Activated CD8-positive, alpha-beta memory T cell treated with anti-CD3 and anti-CD28 coated beads for 36 hours (primary cell): ENCODE measurements at regions not wholly inside any gene's neighbourhood (a gene's known extent, or its start where the extent isn't known, plus 50 kb on each side); places are given as distances from the start of the nearest gene placed in this dataset.
"Not testable (repeated sequence)": the region's sequence is repeated elsewhere in the genome, so short reads cannot be mapped to it uniquely, and the experiment has no call there.

Source experiments
- CTCF ChIA-PET: fragments of 350-600 bp; sonication (Branson Sonifier 250); formaldehyde crosslinking; loops from one replicate; lab custom pipeline; 2021; ENCODE audit warnings: antibody characterized with exemption; lab: Charles Lee
- POLR2A ChIA-PET: fragments of 350-600 bp; sonication (Branson Sonifier 250); formaldehyde crosslinking; loops from one replicate; lab custom pipeline; 2021; ENCODE audit warnings: antibody characterized with exemption; lab: Charles Lee

GRCh38 chr2:128607911-128608506 is 289.3 kb upstream of the HS6ST1 start:
- CTCF ChIA-PET = no interaction called here
- POLR2A ChIA-PET = no interaction called here

GRCh38 chr2:128608921-128609880 is 290.5 kb upstream of the HS6ST1 start:
- ChIA-PET CTCF (no interaction called here), POLR2A (no interaction called here)

GRCh38 chr2:128610496-128610895 is 291.8 kb upstream of the HS6ST1 start:
- POLR2A ChIA-PET = no interaction called here
- CTCF ChIA-PET = no interaction called here

GRCh38 chr2:128611421-128612320 is 293.0 kb upstream of the HS6ST1 start:
- ChIA-PET CTCF (no interaction called here), POLR2A (no interaction called here)

GRCh38 chr2:128612628-128613027 is 294.0 kb upstream of the HS6ST1 start:
- CTCF ChIA-PET = no interaction called here
- POLR2A ChIA-PET = no interaction called here

- ChIA-PET POLR2A (no interaction called here), CTCF (no interaction called here)
Measured at GRCh38 chr2:128613351-128613750, 294.7 kb upstream of the HS6ST1 start.

GRCh38 chr2:128613876-128614275 is 295.2 kb upstream of the HS6ST1 start:
- CTCF ChIA-PET = interaction anchor here (0.5 kb wide), 1 partner anchor 44 kb away, joined by 4 read pairs; no protein-coding TSS in a partner anchor
- POLR2A ChIA-PET = no interaction called here

- POLR2A ChIA-PET, CTCF ChIA-PET: not testable (repeated sequence)
Measured at GRCh38 chr2:128614907-128615306, 296.2 kb upstream of the HS6ST1 start.

- CTCF ChIA-PET = no interaction called here
Measured at GRCh38 chr2:128615571-128615970, 296.9 kb upstream of the HS6ST1 start.

GRCh38 chr2:128617029-128617590 is 298.4 kb upstream of the HS6ST1 start:
- POLR2A ChIA-PET = no interaction called here

More at GRCh38 chr2:128615571-128615970, 296.9 kb upstream of the HS6ST1 start:
- POLR2A ChIA-PET = no interaction called here

GRCh38 chr2:128617661-128618060 is 299.0 kb upstream of the HS6ST1 start:
- ChIA-PET POLR2A (no interaction called here), CTCF (no interaction called here)

More at GRCh38 chr2:128617029-128617590, 298.4 kb upstream of the HS6ST1 start:
- CTCF ChIA-PET = no interaction called here

GRCh38 chr2:128618642-128619041 is 300.0 kb upstream of the HS6ST1 start:
- POLR2A ChIA-PET = no interaction called here
- CTCF ChIA-PET = no interaction called here

GRCh38 chr2:128619471-128620325 is 301.0 kb upstream of the HS6ST1 start:
- CTCF ChIA-PET = no interaction called here

GRCh38 chr2:128621074-128621473 is 302.4 kb upstream of the HS6ST1 start:
- POLR2A ChIA-PET = no interaction called here
- CTCF ChIA-PET = no interaction called here

More at GRCh38 chr2:128619471-128620325, 301.0 kb upstream of the HS6ST1 start:
- POLR2A ChIA-PET = no interaction called here

- CTCF ChIA-PET = no interaction called here
- POLR2A ChIA-PET = no interaction called here
Measured at GRCh38 chr2:128622371-128622770, 303.7 kb upstream of the HS6ST1 start.

- POLR2A ChIA-PET = no interaction called here
Measured at GRCh38 chr2:128622955-128623620, 304.4 kb upstream of the HS6ST1 start.

GRCh38 chr2:128623776-128624761 is 305.4 kb upstream of the HS6ST1 start:
- CTCF ChIA-PET = no interaction called here
- POLR2A ChIA-PET = no interaction called here

More at GRCh38 chr2:128622955-128623620, 304.4 kb upstream of the HS6ST1 start:
- CTCF ChIA-PET = interaction anchor here (0.6 kb wide), 1 partner anchor 389 kb away, joined by 3 read pairs; no protein-coding TSS in a partner anchor
